NCI-H146 treated with DMSO at 0.1 percent for 48 hours (cell line): ENCODE measurements at regions not wholly inside any gene's neighbourhood (a gene's known extent, or its start where the extent isn't known, plus 50 kb on each side); places are given as distances from the start of the nearest gene placed in this dataset.
"Not testable (repeated sequence)": the region's sequence is repeated elsewhere in the genome, so short reads cannot be mapped to it uniquely, and the experiment has no call there.

Experiments used
- DNase-seq: peaks from one replicate; lab custom pipeline; 2025; ENCODE audit not compliant: unreplicated experiment; lab: John Stamatoyannopoulos, UW

DNA sequence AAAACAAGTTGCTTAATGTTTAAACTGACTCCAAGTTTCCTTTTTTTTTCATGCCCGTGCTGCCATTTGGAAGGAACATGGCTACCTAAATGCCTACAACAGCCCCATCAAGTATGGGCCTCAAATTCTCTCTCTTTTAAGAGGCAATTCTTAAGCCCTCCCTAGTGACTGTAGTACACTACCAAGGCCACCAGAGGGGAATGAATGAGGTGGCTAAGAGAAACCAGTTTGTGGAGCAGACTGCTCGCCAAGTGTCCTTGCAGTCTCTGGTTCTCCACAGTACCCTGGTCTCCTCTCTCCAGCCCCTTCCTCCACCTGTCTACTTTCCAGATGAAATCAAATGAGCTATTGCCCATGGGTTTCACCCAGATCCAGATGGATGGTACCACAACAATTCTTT, 1809.6 kb downstream of the BRINP3 start:
- no peak for DNase-seq

DNA sequence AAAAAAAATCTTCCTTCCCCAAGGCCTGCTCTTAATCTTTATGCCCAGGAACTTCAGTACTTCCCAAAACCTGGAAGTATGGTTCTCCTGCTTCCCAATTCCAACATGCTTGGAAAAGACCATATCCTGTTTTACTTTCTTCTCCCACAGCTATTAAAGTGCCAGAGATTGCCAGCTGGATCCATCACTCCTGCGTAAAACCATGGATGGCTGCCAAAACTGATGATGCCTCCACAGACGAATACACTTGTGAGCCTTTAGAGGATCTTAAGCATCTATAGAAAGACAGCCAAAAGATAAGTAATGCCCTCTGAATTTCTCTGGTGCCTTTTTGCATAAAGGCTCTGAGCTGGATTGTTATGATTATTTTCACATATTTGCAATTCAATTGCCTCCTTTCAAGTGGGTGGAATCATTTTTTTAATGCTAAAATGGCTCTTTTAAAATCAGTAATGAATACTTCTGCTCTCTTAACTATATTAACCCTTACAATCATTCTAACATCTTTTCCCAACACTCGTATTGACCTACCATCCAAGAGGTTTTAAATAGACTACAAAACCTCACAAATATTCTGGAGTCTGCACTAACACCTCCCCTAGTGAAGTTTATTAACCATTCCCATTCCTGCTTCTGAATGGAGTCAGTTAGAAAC, 1807.8 kb downstream of the BRINP3 start:
- DNase-seq, result no peak

DNA sequence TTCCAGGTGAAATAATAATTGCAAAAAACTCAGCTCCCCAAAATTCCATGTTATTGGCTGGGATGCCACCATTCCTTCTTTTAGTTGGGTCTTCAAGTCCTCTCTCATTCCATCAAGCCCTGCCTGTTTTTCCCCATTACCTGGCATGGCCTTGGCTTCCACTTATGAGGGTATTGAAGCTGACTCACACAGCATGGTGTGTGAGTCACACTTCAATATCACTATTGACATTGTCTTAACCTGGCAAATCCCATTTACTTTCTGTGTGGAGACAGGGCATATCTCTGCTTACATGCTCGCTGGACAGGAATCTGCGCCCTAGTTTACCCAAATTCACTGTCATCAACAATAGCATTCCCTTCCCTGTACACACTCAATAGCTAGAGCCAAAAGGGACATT, 1806.8 kb downstream of the BRINP3 start:
- no peak for DNase-seq

DNA sequence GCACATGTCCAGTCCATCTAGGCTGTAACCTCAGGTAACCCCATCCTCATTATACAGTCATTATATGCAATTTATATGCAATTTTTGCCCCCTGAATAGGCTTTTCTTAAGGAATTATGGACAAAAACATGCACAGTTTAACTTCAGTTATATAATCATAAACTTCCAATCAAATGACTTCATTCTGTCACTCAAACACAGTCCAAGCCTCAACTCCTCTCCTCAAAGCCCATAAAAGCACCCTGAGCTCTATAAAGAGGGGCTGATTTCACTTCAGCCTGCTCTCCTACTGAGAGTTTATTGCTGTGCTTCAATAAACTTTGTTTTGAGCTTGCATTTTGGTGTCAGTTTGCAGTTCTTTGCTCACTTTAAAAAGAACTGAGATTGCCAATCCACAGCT, 1805.5 kb downstream of the BRINP3 start:
- DNase-seq, result no peak

DNA sequence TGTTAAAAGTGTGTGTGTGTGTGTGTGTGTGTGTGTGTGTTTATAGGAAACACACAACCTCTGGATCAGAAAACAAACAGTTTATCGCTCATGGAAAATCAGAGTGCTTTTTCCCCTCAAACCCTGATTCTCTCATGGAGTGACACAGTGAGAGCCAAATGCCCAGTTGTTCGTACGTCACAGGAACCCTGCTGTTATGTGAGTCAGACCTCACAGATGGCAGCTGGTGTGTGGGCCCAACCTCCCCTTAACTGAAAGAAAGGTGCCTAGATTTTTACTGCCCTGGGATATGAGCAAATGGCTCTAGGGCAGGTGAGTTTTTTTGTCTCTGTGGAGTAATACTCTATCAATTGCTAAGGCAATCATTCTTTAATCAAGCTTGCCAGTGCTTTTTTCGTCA, 1788.1 kb downstream of the BRINP3 start:
- peak; percentile 26 for DNase-seq

DNA sequence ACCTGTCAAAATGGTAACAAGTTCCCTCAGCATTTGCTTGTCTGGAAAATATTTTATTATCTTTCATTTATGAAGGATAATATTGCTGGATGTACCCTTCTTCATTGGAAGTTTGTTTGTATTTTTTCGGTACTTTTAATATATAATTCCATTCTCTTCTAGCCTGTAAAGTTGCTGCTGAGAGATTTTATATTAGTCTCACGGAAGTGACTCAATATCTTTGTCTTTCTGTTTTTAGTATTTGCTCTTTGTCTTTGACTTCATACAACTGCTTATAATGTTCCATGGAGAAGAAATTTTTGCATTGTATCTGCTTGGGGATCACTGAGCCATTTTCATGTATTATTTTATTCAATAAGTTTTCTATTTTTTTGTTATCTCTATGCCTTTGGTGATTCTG, 1777.5 kb downstream of the BRINP3 start:
- no peak for DNase-seq

DNA sequence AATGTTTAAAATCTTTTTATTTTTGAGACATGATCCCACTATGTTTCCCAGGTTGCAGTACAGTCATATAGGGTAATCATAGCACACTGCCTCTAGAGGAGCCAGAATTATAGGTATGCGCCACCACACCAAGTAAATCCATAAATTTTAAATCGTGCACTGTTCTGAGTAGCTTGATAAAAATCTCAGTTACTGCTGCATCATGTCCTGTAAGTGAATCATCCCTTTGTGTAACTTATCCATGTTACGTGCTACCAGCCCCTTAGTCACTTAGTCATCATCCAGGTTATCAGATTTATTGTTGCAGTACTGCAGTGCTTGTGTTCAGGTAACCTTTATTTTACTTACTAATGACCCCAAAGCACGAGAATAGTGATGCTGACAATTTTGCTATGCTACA, 1770.9 kb downstream of the BRINP3 start:
- no peak for DNase-seq

DNA sequence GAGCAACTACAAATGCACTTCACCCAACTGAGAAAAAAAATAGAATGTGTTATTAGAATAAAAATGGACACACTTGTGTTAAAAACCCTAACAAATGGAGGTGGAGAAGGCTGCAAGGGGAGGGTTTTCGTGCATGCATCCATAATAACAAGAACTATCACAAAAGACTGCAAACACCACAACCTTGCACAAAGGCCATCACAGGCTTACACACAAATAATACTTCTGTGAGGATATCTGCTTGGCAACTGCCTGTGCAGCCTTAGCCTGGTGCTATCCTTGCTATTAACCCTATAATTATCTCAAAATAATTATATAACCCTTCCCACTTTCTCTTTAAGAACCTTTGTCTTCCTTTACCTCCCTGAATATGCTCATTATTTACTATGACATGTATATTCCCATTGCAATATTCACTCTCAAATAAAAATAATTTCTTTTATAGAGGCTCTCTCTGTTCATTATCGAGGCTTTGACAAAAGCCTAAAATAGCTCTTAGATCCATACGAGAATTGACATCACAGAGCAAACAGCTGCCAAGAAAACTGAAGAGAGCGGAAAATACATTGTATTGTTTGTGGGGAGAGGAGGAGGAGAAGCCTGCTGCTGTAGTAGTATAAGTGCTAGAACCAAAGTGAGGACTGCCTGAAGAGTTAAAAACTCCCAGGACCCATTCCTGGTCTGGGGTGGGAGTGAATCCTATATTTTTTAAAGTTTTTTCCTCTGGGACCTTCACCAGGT, 1768.7 kb downstream of the BRINP3 start:
- DNase-seq, result peak; percentile 42

DNA sequence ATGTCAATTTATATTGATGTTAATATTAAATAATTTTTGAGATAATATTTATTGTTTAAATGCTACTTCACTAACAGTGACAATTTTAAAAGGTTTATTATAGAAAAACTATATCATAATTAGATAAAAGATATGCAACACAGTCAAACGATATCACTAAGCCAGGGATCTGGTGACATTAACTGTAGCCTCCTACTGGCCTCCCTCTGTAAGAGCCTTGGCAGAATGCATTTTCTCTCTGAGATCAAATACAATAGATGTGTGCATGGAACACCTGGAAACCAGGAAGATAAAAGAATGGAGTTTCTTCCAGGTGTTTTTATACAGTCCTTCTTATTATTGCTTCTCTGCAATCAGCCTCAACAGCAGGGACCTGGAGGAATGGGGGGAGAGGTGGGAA, 1762.1 kb downstream of the BRINP3 start:
- peak; percentile 3 for DNase-seq

DNA sequence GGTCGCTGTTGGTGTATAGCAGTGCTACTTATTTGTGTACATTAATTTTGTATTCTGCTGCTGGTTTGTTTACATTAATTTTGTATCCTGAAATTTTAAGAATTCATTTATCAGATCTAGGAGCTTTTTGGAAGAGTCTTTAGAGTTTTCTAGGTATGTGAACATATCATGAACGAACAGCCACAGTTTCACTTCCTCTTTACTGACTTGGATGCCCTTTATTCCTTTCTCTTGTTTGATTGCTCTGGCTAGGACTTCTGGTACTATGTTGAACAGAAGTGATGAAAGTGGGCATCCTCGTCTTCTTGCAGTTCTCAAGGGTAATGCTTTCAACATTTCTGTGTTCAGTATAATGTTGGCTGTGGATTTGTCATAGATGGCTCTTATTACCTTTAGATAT, 1757.9 kb downstream of the BRINP3 start:
- no peak for DNase-seq

DNA sequence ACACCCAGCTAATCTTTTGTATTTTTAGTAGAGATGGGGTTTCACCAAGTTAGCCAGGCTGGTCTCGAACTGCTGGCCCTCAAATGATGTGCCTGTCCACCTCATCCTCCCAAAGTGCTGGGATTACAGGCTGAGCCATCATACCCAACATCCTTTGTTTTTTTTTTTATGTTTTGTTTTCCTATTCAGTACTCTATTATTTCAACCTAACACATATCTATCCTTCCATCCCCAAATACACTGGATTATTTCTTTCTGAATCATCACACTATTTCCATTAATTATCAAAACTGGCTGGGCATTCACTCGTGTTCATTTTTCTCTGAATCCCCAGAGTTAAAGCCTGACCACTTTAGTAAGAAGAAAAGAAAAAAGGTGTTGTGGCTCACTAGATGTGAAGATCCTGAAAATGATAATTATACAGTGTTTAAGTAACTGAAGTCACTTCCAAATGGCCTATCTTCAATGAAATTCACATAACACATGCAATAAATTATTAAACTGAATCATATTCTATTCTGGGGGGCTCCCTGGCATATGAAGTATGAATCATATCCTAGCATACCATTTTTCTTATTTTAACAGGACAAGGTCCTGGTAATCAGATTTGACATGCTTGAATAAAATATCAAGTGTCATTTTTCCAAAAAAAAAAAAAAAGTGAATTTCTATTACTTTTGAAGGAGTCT, 1754.2 kb downstream of the BRINP3 start:
- DNase-seq, result no peak

DNA sequence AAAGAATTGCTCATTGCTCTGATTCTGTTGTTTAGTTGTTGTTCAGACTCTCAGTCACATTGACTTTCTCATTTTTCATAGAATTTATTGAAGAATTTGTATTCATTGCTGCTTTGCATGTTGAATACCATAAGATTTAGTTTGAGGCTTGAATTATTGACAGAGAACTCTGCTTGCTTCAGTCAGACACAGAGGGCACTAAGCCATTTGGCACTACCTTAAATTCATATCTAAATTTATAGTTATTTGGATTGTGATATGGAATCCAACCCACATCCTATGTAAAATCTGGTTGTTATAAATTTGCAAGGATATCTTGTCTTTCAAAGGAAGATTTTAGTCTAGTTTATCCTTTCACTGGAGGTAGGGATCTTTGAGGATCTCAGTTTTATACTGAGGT, 1748.6 kb downstream of the BRINP3 start:
- no peak for DNase-seq

DNA sequence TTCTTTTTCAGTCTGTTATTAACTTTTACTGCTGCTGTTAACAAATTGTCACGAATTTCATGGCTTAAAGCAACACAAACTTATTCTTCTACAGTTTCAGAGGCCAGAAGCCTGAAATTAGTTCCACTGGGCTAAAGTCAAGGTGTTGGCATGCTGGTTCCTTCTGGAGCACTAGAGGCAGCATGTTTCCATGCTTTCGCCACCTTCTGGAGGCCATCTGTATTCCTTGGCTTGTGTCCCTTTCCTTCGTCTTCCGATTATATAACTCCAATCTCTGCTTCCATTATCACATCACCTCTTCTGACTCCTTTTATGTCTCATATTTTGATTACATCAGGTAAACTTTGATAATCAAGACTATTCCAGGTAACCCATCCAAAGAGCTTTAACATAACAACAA, 1742.1 kb downstream of the BRINP3 start:
- DNase-seq, result no peak

DNA sequence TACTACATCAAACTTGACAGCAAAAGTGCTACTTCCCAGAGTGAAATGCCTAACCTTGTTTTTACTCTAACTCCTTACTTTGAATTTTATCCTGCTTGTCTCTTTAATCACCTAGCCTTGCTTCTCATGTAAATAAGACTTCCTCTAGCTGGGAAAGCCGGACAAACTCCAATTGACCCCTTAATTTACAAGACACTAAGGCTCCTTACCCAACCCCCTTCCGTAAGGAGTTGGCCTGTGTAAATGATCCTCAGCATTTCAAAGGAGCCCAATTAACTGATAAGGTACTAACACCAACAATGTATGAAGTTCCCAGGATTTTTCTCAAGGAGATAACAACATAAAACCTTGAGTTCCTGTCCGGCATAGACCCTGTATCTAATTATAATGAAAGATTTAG, 1728.4 kb downstream of the BRINP3 start:
- not testable (repeated sequence) for DNase-seq

DNA sequence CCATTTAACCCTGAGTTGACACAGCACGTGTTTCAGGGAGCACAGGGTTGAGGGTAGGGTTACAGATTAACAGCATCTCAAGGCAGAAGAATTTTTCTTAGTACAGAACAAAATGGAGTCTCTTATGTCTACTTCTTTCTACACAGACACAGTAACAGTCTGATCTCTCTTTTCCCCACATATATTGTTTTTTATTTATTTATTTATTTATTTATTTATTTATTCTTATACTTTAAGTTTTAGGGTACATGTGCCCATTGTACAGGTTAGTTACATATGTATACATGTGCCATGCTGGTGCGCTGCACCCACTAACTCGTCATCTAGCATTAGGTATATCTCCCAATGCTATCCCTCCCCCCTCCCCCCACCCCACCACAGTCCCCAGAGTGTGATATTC, 1725.6 kb downstream of the BRINP3 start:
- DNase-seq, result not testable (repeated sequence)

DNA sequence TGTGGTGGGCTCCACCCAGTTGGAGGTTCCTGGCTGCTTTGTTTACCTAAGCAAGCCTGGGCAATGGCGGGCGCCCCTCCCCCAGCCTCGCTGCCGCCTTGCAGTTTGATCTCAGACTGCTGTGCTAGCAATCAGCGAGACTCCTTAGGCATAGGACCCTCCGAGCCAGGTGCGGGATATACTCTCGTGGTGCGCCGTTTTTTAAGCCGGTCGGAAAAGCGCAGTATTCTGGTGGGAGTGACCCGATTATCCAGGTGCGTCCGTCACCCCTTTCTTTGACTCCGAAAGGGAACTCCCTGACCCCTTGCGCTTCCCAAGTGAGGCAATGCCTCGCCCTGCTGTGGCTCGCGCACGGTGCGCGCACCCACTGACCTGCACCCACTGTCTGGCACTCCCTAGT, 1719.9 kb downstream of the BRINP3 start:
- not testable (repeated sequence) for DNase-seq

DNA sequence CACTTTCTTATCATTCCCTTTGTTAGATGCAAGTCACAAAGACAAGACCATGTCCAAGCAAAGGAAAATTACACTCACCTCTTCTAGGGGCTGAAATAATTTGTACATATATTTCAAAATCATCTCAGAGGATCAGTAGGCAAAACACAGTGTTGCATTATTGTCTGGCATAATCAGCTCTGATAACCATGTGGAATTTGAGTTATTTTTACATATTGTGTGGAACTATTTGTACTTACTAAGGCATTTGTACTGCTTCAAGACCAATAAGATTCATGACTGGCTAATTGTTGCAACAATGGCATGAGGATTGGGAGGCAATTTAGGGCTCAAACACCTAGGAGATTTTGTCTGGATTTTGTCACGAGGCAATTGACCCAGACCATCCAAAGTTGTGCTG, 1716.4 kb downstream of the BRINP3 start:
- DNase-seq, result no peak

DNA sequence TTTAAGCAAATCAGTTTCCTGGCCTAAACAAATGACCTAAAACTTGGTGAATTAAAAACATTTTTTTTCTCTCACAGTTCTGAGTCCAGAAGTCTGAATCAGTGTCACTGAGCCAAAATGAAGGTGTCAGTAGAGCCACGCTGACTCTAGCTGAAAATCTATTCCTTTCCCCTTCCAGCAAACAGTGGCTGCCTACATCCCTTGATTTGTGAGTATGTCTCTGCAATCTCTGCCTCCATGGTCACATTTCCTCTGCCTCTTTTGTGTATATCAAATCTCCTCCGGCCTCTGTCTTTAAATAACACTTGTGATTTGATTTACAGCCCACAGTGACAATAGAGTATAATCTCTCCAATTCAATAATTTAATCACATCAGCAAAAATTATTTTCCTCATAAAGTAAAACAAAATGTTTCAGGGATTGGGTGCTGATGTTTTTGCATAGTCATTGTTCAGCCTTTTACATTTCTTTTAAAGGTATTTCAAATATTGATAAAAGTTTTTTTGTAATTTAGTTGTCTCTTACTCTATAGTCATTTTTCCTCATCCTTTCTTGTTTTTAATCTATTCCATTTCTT, 1715.4 kb downstream of the BRINP3 start:
- no peak for DNase-seq

DNA sequence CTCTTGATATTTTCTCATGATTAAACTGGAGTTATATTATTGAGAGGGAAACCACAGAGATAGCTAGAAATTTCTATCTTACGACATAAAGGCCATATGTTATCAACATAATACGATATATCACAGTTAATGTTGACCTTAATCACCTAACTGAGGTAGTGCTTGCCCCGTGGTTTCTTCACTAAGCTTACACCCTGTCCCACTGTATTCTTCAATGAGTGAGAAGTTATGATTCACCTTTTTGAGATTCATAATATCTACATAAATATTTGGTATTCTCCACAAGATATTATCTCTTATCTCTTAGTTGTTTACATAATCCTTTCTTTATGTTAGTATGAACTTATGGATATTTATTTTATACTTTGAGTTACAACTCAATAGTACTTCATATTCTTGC, 1714.1 kb downstream of the BRINP3 start:
- DNase-seq, result no peak

DNA sequence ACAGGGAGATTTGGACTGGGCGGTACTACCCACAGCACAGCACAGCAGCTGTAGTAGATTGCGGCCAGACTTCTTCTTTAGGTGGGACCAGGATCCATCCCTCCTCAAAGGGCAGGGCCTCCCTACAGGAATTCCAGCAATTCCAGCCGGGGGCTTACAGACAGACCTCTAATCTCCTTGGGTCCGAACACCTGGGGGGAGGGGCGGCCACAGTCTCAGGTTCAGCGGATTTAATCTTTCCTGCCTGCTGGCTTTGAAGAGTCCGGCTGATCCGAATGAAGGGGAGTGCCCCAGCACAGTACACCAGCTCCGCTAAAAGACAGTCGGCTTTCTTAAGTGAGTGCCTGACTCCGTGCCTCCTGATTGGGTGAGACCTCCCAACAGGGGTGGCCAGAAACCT, 1708.5 kb downstream of the BRINP3 start:
- no peak for DNase-seq

DNA sequence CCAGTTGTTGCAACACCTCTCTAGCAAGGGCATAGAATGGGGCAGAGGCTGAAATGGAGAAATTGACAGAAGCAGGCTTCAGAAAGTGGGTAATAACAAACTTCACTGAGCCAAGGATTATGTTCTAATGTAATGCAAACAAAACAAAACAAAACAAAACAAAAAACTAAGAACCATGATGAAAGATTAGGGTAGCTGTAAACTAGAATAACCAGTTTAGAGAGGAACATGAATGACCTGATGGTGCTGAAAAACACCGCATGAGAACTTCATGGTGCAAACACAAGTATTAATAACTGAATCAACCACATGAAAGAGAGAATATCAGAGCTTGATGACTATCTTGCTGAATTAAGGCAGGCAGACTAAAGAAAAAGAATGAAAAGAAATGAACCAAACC, 1707.7 kb downstream of the BRINP3 start:
- DNase-seq, result no peak

DNA sequence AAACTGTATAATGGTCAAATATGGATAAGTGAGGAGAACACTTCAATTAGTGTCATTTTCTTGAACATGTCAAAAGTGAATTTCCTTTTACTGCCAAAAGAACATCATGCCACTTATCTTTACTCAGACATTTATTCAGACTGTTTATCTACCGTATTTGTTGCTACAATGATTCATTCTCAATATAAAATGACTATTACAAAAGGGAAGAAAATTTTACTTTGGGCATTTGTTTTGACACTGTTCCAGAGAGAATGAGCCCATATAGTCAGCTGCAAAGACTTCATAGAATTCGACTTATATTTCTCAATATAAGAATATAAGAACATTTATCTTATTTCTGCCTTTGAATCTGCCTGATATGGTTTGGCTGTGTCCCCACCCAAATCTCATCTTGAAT, 1699.1 kb downstream of the BRINP3 start:
- no peak for DNase-seq
